ENCODE measurements at regions not wholly inside any gene's neighbourhood (a gene's known extent, or its start where the extent isn't known, plus 50 kb on each side); places are given as distances from the start of the nearest gene placed in this dataset.

DNA sequence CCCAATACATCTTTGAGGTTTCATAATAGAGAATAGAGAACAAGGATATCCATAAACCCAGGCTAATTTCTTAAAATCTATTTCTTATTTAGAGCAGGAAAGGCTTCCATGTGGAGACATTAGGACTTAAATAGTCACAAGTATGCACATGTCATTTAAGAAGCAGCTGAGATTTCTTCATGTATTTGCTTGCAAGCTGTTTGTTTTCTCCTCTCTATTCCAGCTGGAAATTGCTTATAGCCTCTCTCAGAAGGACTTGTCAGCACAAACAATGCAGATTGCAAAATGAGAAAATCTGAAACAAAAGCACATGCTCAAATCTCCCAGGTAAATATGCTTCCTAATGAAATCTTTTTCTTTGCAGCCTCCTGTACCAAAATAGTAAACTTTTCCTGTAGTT, 1473.1 kb downstream of the CDH8 start:
- H3K9me3 ChIP-seq = no peaks in the 10 kb centered on the region
- no peaks in the 10 kb centered on the region for H3K36me3 ChIP-seq (replicated peaks in 1 of 2; ENCODE audit: insufficient read depth in 1 of 2, low read depth in 2 of 2)
- no peaks in the 10 kb centered on the region for H3K27me3 ChIP-seq
- DNase-seq = no peak
- no peak overlapping the region for H3K4me3 ChIP-seq
- no peak overlapping the region for H3K27ac ChIP-seq
- intact Hi-C loops (cut with DNase I) = no loop called here
- H3K4me1 ChIP-seq = no peaks in the 10 kb centered on the region
- TF ChIP-seq POLR2A (IDR thresholded peaks at IDR 0.05) = no peak
- TF ChIP-seq, protein P1, sequence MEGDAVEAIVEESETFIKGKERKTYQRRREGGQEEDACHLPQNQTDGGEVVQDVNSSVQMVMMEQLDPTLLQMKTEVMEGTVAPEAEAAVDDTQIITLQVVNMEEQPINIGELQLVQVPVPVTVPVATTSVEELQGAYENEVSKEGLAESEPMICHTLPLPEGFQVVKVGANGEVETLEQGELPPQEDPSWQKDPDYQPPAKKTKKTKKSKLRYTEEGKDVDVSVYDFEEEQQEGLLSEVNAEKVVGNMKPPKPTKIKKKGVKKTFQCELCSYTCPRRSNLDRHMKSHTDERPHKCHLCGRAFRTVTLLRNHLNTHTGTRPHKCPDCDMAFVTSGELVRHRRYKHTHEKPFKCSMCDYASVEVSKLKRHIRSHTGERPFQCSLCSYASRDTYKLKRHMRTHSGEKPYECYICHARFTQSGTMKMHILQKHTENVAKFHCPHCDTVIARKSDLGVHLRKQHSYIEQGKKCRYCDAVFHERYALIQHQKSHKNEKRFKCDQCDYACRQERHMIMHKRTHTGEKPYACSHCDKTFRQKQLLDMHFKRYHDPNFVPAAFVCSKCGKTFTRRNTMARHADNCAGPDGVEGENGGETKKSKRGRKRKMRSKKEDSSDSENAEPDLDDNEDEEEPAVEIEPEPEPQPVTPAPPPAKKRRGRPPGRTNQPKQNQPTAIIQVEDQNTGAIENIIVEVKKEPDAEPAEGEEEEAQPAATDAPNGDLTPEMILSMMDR (IDR thresholded peaks at IDR 0.05) = no peak
- no peak for ATAC-seq

- Histone ChIP-seq H3K36me3 (replicated peaks in 1 of 2; ENCODE audit: insufficient read depth in 1 of 2, low read depth in 2 of 2) (no peaks in the 10 kb centered on the region), H3K4me1 (no peaks in the 10 kb centered on the region), H3K9me3 (no peaks in the 10 kb centered on the region), H3K4me3 (no peak overlapping the region), H3K27ac (no peak overlapping the region), H3K27me3 (no peaks in the 10 kb centered on the region)
- WGBS, 2 donors = 40 to 55% methylated on average over 1 of the region's 1 CpG
- TF ChIP-seq, protein P1 (IDR thresholded peaks at IDR 0.05) = no peak
- TF ChIP-seq POLR2A (IDR thresholded peaks at IDR 0.05) = no peak
- intact Hi-C loops (cut with DNase I) = no loop called here
- no peak for ATAC-seq
- no peak for DNase-seq
Measured at GRCh38 chr16:60558936-60559335, 1477.3 kb downstream of the CDH8 start.

- H3K27ac ChIP-seq = no peak overlapping the region
- no peak overlapping the region for H3K4me3 ChIP-seq
- no peaks in the 10 kb centered on the region for H3K9me3 ChIP-seq
- TF ChIP-seq POLR2A (IDR thresholded peaks at IDR 0.05) = no peak
- TF ChIP-seq, protein P1 (IDR thresholded peaks at IDR 0.05) = no peak
- no peak for ATAC-seq
- intact Hi-C loops (cut with DNase I) = no loop called here
- 51 to 67% methylated on average over 3 of the region's 3 CpGs for WGBS, 2 donors
- H3K36me3 ChIP-seq (replicated peaks in 1 of 2; ENCODE audit: insufficient read depth in 1 of 2, low read depth in 2 of 2) = no peaks in the 10 kb centered on the region
- DNase-seq = no peak
- H3K27me3 ChIP-seq = no peaks in the 10 kb centered on the region
- no peaks in the 10 kb centered on the region for H3K4me1 ChIP-seq
Measured at GRCh38 chr16:60553090-60553757, 1483.0 kb downstream of the CDH8 start.

GRCh38 chr16:60541535-60541934, 1494.7 kb downstream of the CDH8 start:
- Histone ChIP-seq H3K4me3 (no peak overlapping the region), H3K36me3 (replicated peaks in 1 of 2; ENCODE audit: insufficient read depth in 1 of 2, low read depth in 2 of 2) (no peaks in the 10 kb centered on the region), H3K27me3 (no peaks in the 10 kb centered on the region), H3K27ac (no peak overlapping the region), H3K4me1 (no peaks in the 10 kb centered on the region), H3K9me3 (no peaks in the 10 kb centered on the region)
- ATAC-seq = no peak
- no peak for DNase-seq
- intact Hi-C loops (cut with DNase I) = no loop called here
- 10 to 12% methylated on average over 1 of the region's 1 CpG for WGBS, 2 donors
- TF ChIP-seq, protein P1 (IDR thresholded peaks at IDR 0.05) = no peak
- TF ChIP-seq POLR2A (IDR thresholded peaks at IDR 0.05) = no peak

GRCh38 chr16:60510941-60511340, 1525.3 kb downstream of the CDH8 start:
- H3K27ac ChIP-seq = no peak overlapping the region
- H3K4me3 ChIP-seq = no peak overlapping the region
- intact Hi-C loops (cut with DNase I) = no loop called here
- no peaks in the 10 kb centered on the region for H3K36me3 ChIP-seq (replicated peaks in 1 of 2; ENCODE audit: insufficient read depth in 1 of 2, low read depth in 2 of 2)
- H3K9me3 ChIP-seq = no peaks in the 10 kb centered on the region
- H3K4me1 ChIP-seq = no peaks in the 10 kb centered on the region
- H3K27me3 ChIP-seq = no peaks in the 10 kb centered on the region
- ATAC-seq (no peak), DNase-seq (no peak)
- WGBS, 2 donors = 69 to 74% methylated on average over 3 of the region's 3 CpGs
- TF ChIP-seq POLR2A (IDR thresholded peaks at IDR 0.05) = no peak
- TF ChIP-seq, protein P1 (IDR thresholded peaks at IDR 0.05) = no peak
